IgD-negative memory B cell (primary cell): ENCODE measurements at regions not wholly inside any gene's neighbourhood (a gene's known extent, or its start where the extent isn't known, plus 50 kb on each side); places are given as distances from the start of the nearest gene placed in this dataset.

Source experiments
- H3K27ac Mint-ChIP-seq, 3 donors: one replicate each; pipeline ENCODE4 v1.8.0; 2020 to 2022; ENCODE audit warnings: mild to moderate bottlenecking in 3 of 3, mixed read lengths in 3 of 3, moderate library complexity in 1 of 3
- H3K27me3 Mint-ChIP-seq: one replicate; pipeline ENCODE4 v1.8.0; 2021; ENCODE audit warnings: mixed read lengths
- H3K36me3 Mint-ChIP-seq: one replicate; pipeline ENCODE4 v1.8.0; 2020; ENCODE audit warnings: mild to moderate bottlenecking, mixed read lengths
- H3K4me1 Mint-ChIP-seq, 3 donors: one replicate each; pipeline ENCODE4 v1.8.0; 2020 to 2022; ENCODE audit warnings: mixed read lengths in 3 of 3, mild to moderate bottlenecking in 1 of 3
- H3K4me3 Mint-ChIP-seq, 4 donors: one replicate each; pipeline ENCODE4 v1.8.0; 2020 to 2022; ENCODE audit warnings: mild to moderate bottlenecking in 4 of 4, mixed read lengths in 4 of 4, moderate library complexity in 3 of 4
- H3K9me3 Mint-ChIP-seq, 3 donors: one replicate each; pipeline ENCODE4 v1.8.0; 2020 to 2021; ENCODE audit warnings: mixed read lengths in 3 of 3, mild to moderate bottlenecking in 1 of 3

GRCh38 chr22:42217752-42218280, 52.6 kb downstream of the TCF20 start:
- H3K27ac Mint-ChIP-seq = no peak overlapping the region
- H3K9me3 Mint-ChIP-seq = no peaks in the 10 kb centered on the region
- no peaks in the 10 kb centered on the region for H3K27me3 Mint-ChIP-seq
- peaks cover 6% of the 10 kb centered on the region for H3K36me3 Mint-ChIP-seq
- H3K4me1 Mint-ChIP-seq = peaks cover 28 to 37% (median 35%) of the 10 kb centered on the region in 3 donors
- no peak overlapping the region for H3K4me3 Mint-ChIP-seq

GRCh38 chr22:42217019-42217751, 53.3 kb downstream of the TCF20 start:
- H3K36me3 Mint-ChIP-seq = peaks cover 6% of the 10 kb centered on the region
- H3K9me3 Mint-ChIP-seq = no peaks in the 10 kb centered on the region
- H3K4me3 Mint-ChIP-seq = peak overlapping the region in 1 of 4 donors; percentile 39
- peaks cover 22 to 33% (median 31%) of the 10 kb centered on the region in 3 donors for H3K4me1 Mint-ChIP-seq
- peak overlapping the region in 1 of 3 donors; percentile 39 for H3K27ac Mint-ChIP-seq
- no peaks in the 10 kb centered on the region for H3K27me3 Mint-ChIP-seq

- Mint-ChIP-seq H3K27me3 (no peaks in the 10 kb centered on the region), H3K9me3 (no peaks in the 10 kb centered on the region), H3K4me1 (peaks cover 16 to 31% (median 26%) of the 10 kb centered on the region in 3 donors), H3K27ac (no peak overlapping the region), H3K4me3 (no peak overlapping the region), H3K36me3 (peaks cover 9% of the 10 kb centered on the region)
These were observed 55.6 kb downstream of the TCF20 start for GRCh38 chr22:42214633-42215415.

- H3K9me3 Mint-ChIP-seq = no peaks in the 10 kb centered on the region
- H3K4me3 Mint-ChIP-seq = peak overlapping the region in 1 of 4 donors; percentile 36
- no peak overlapping the region for H3K27ac Mint-ChIP-seq
- H3K4me1 Mint-ChIP-seq = peaks cover 19 to 36% (median 25%) of the 10 kb centered on the region in 3 donors
- H3K27me3 Mint-ChIP-seq = no peaks in the 10 kb centered on the region
- peaks cover 8% of the 10 kb centered on the region for H3K36me3 Mint-ChIP-seq
These were observed 62.1 kb downstream of the TCF20 start for GRCh38 chr22:42208362-42208761.

- Mint-ChIP-seq H3K9me3 (no peaks in the 10 kb centered on the region), H3K4me1 (peaks cover 21 to 38% (median 25%) of the 10 kb centered on the region in 3 donors), H3K27ac (peak overlapping the region in 1 of 3 donors; percentile 70), H3K4me3 (peak overlapping the region in 1 of 4 donors; percentile 36), H3K36me3 (peaks cover 9% of the 10 kb centered on the region), H3K27me3 (no peaks in the 10 kb centered on the region)
These were observed 62.5 kb downstream of the TCF20 start for GRCh38 chr22:42207918-42208317.

- no peaks in the 10 kb centered on the region for H3K27me3 Mint-ChIP-seq
- H3K4me3 Mint-ChIP-seq = no peak overlapping the region
- H3K27ac Mint-ChIP-seq = no peak overlapping the region
- H3K9me3 Mint-ChIP-seq = no peaks in the 10 kb centered on the region
- H3K4me1 Mint-ChIP-seq = peaks cover 20 to 34% (median 33%) of the 10 kb centered on the region in 3 donors
- peaks cover 8% of the 10 kb centered on the region for H3K36me3 Mint-ChIP-seq
These were observed 66.8 kb downstream of the TCF20 start for GRCh38 chr22:42203609-42204008.

- H3K4me3 Mint-ChIP-seq = peak overlapping the region in 1 of 4 donors; percentile 39
These were observed 67.8 kb downstream of the TCF20 start for GRCh38 chr22:42202669-42203068.

GRCh38 chr22:42202048-42202447, 68.4 kb downstream of the TCF20 start:
- H3K27me3 Mint-ChIP-seq = no peaks in the 10 kb centered on the region
- H3K4me3 Mint-ChIP-seq = peak overlapping the region in 3 of 4 donors; percentile 2 to 56 (median 42)
- H3K9me3 Mint-ChIP-seq = no peaks in the 10 kb centered on the region
- peak overlapping the region in 1 of 3 donors; percentile 5 for H3K27ac Mint-ChIP-seq
- peaks cover 8% of the 10 kb centered on the region for H3K36me3 Mint-ChIP-seq
- H3K4me1 Mint-ChIP-seq = peaks cover 13 to 26% (median 24%) of the 10 kb centered on the region in 3 donors

More at GRCh38 chr22:42202669-42203068, 67.8 kb downstream of the TCF20 start:
- no peaks in the 10 kb centered on the region for H3K9me3 Mint-ChIP-seq
- H3K27ac Mint-ChIP-seq = no peak overlapping the region
- peaks cover 8% of the 10 kb centered on the region for H3K36me3 Mint-ChIP-seq
- H3K27me3 Mint-ChIP-seq = no peaks in the 10 kb centered on the region
- H3K4me1 Mint-ChIP-seq = peaks cover 13 to 27% (median 24%) of the 10 kb centered on the region in 3 donors

GRCh38 chr22:42199025-42199424, 68.4 kb upstream of the CYP2D6 start:
- no peaks in the 10 kb centered on the region for H3K27me3 Mint-ChIP-seq
- no peak overlapping the region for H3K27ac Mint-ChIP-seq
- H3K4me3 Mint-ChIP-seq = no peak overlapping the region
- H3K4me1 Mint-ChIP-seq = peaks cover 17 to 35% (median 21%) of the 10 kb centered on the region in 3 donors
- no peaks in the 10 kb centered on the region for H3K9me3 Mint-ChIP-seq
- peaks cover 8% of the 10 kb centered on the region for H3K36me3 Mint-ChIP-seq

GRCh38 chr22:42198226-42198625, 67.6 kb upstream of the CYP2D6 start:
- Mint-ChIP-seq H3K4me1 (peaks cover 10 to 37% (median 25%) of the 10 kb centered on the region in 3 donors), H3K4me3 (no peak overlapping the region), H3K36me3 (peaks cover 3% of the 10 kb centered on the region), H3K27me3 (no peaks in the 10 kb centered on the region), H3K9me3 (no peaks in the 10 kb centered on the region), H3K27ac (no peak overlapping the region)

GRCh38 chr22:42196454-42196853, 65.8 kb upstream of the CYP2D6 start:
- Mint-ChIP-seq H3K27ac (peak overlapping the region in 1 of 3 donors; percentile 23), H3K4me1 (peaks cover 5 to 38% (median 23%) of the 10 kb centered on the region in 3 donors), H3K9me3 (no peaks in the 10 kb centered on the region), H3K36me3 (no peaks in the 10 kb centered on the region), H3K4me3 (no peak overlapping the region), H3K27me3 (no peaks in the 10 kb centered on the region)

- no peaks in the 10 kb centered on the region for H3K9me3 Mint-ChIP-seq
- H3K4me1 Mint-ChIP-seq = peaks cover 4 to 39% (median 15%) of the 10 kb centered on the region in 3 donors
- no peaks in the 10 kb centered on the region for H3K27me3 Mint-ChIP-seq
- no peak overlapping the region for H3K4me3 Mint-ChIP-seq
- H3K27ac Mint-ChIP-seq = no peak overlapping the region
- no peaks in the 10 kb centered on the region for H3K36me3 Mint-ChIP-seq
These were observed 64.3 kb upstream of the CYP2D6 start for GRCh38 chr22:42194953-42195352.

GRCh38 chr22:42194104-42194851, 63.7 kb upstream of the CYP2D6 start:
- Mint-ChIP-seq H3K27ac (peak overlapping the region in 1 of 3 donors; percentile 78), H3K4me1 (peaks cover 4 to 39% (median 15%) of the 10 kb centered on the region in 3 donors), H3K4me3 (no peak overlapping the region), H3K36me3 (no peaks in the 10 kb centered on the region), H3K27me3 (no peaks in the 10 kb centered on the region), H3K9me3 (no peaks in the 10 kb centered on the region)

- Mint-ChIP-seq H3K27me3 (no peaks in the 10 kb centered on the region), H3K4me1 (peaks cover 9 to 40% (median 16%) of the 10 kb centered on the region in 3 donors), H3K4me3 (no peak overlapping the region), H3K36me3 (no peaks in the 10 kb centered on the region), H3K9me3 (no peaks in the 10 kb centered on the region), H3K27ac (no peak overlapping the region)
These were observed 61.9 kb upstream of the CYP2D6 start for GRCh38 chr22:42192547-42192946.
